ENCODE measurements at regions not wholly inside any gene's neighbourhood (a gene's known extent, or its start where the extent isn't known, plus 50 kb on each side); places are given as distances from the start of the nearest gene placed in this dataset.

DNA sequence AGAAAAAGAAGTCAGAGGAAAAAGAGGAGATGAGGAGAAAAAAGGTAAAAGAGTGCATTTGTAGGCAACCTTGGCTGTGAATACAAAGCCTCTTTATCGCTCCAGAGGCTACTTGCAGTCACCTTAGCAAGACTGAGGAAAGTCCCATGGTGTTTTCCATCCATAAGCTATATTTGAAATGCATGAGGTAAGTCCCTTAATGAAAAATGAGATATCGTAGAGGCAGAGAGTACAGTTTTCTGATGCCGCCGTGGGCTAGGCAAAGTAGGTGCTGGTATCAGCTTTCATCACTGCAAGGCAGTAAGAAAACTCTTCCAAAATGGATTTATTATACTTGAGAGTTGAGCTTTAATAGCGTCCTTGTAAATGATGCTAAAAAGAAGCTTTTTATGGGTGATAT, 186.8 kb downstream of the ASCL1 start:
- TF ChIP-seq CTCF (IDR thresholded peaks at IDR 0.05) (no peak), POLR2AphosphoS5 (IDR thresholded peaks at IDR 0.05; ENCODE audit: low read depth, low read length) (no peak), TAF1 (IDR thresholded peaks at IDR 0.05; ENCODE audit: borderline replicate concordance, low read depth, low read length) (no peak), FOXM1 (IDR thresholded peaks at IDR 0.05; ENCODE audit: low read depth) (no peak), EP300 (IDR thresholded peaks at IDR 0.05; ENCODE audit: borderline replicate concordance in 1 of 2, low read depth in 1 of 2, low read length in 1 of 2) (no peak), PBX3 (IDR thresholded peaks at IDR 0.05) (no peak), RXRA (IDR thresholded peaks at IDR 0.05; ENCODE audit: borderline replicate concordance, low read depth) (no peak), SMC3 (IDR thresholded peaks at IDR 0.05; ENCODE audit: low read depth, low read length) (no peak), GABPA (IDR thresholded peaks at IDR 0.05; ENCODE audit: low read depth) (no peak)
